ENCODE measurements at regions not wholly inside any gene's neighbourhood (a gene's known extent, or its start where the extent isn't known, plus 50 kb on each side); places are given as distances from the start of the nearest gene placed in this dataset.

- H3K4me1 ChIP-seq: no peaks in the 10 kb centered on the region
- 18 to 26% methylated on average over 4 of the region's 4 CpGs for WGBS, 2 donors
- no peak for ATAC-seq
- DNase-seq: no peak
- no peak overlapping the region for H3K4me3 ChIP-seq
- peaks cover 0 to 6% (median 0%) of the 10 kb centered on the region in 4 donors for H3K27me3 ChIP-seq
- TF ChIP-seq CTCF (IDR thresholded peaks at IDR 0.05): no peak
- no peaks in the 10 kb centered on the region for H3K9me3 ChIP-seq
- H3K27ac ChIP-seq: no peak overlapping the region
- intact Hi-C loops (cut with DNase I): no loop called here
- no peaks in the 10 kb centered on the region for H3K36me3 ChIP-seq
- FAIRE-seq: no peak
Measured at GRCh38 chr19:30978639-30979038, 370.6 kb downstream of the TSHZ3 start.

- Histone ChIP-seq H3K4me3 (no peak overlapping the region), H3K36me3 (no peaks in the 10 kb centered on the region), H3K27me3 (no peaks in the 10 kb centered on the region), H3K9me3 (no peaks in the 10 kb centered on the region), H3K27ac (no peak overlapping the region), H3K4me1 (no peaks in the 10 kb centered on the region)
- WGBS, 2 donors: 86 to 87% methylated on average over 2 of the region's 2 CpGs
- TF ChIP-seq CTCF (IDR thresholded peaks at IDR 0.05): no peak
- DNase-seq (no peak), ATAC-seq (no peak), FAIRE-seq (no peak)
- intact Hi-C loops (cut with DNase I): no loop called here
Measured at GRCh38 chr19:30969591-30969990, 379.6 kb downstream of the TSHZ3 start.

- Histone ChIP-seq H3K27me3 (no peaks in the 10 kb centered on the region), H3K36me3 (no peaks in the 10 kb centered on the region), H3K4me3 (no peak overlapping the region), H3K4me1 (no peaks in the 10 kb centered on the region), H3K27ac (no peak overlapping the region), H3K9me3 (no peaks in the 10 kb centered on the region)
- intact Hi-C loops (cut with DNase I): no loop called here
- no peak for TF ChIP-seq CTCF (IDR thresholded peaks at IDR 0.05)
- 62 to 76% methylated on average over 5 of the region's 5 CpGs for WGBS, 2 donors
- ATAC-seq (no peak), DNase-seq (no peak), FAIRE-seq (no peak)
Measured at GRCh38 chr19:30968841-30969399, 380.3 kb downstream of the TSHZ3 start.

- TF ChIP-seq CTCF (IDR thresholded peaks at IDR 0.05): no peak
- Histone ChIP-seq H3K9me3 (no peaks in the 10 kb centered on the region), H3K27me3 (no peaks in the 10 kb centered on the region), H3K4me3 (no peak overlapping the region), H3K27ac (no peak overlapping the region), H3K4me1 (no peaks in the 10 kb centered on the region), H3K36me3 (no peaks in the 10 kb centered on the region)
- DNase-seq (no peak), ATAC-seq (no peak), FAIRE-seq (no peak)
- 74 to 82% methylated on average over 5 of the region's 5 CpGs for WGBS, 2 donors
- intact Hi-C loops (cut with DNase I): no loop called here
Measured at GRCh38 chr19:30968210-30968609, 381.0 kb downstream of the TSHZ3 start.

GRCh38 chr19:30966486-30966885 is 382.8 kb downstream of the TSHZ3 start:
- Histone ChIP-seq H3K36me3 (no peaks in the 10 kb centered on the region), H3K9me3 (no peaks in the 10 kb centered on the region), H3K27ac (no peak overlapping the region), H3K27me3 (no peaks in the 10 kb centered on the region), H3K4me1 (no peaks in the 10 kb centered on the region), H3K4me3 (no peak overlapping the region)
- ATAC-seq (no peak), FAIRE-seq (no peak), DNase-seq (no peak)
- 82 to 88% methylated on average over 4 of the region's 4 CpGs for WGBS, 2 donors
- intact Hi-C loops (cut with DNase I): no loop called here
- TF ChIP-seq CTCF (IDR thresholded peaks at IDR 0.05): no peak
